ENCODE measurements at regions not wholly inside any gene's neighbourhood (a gene's known extent, or its start where the extent isn't known, plus 50 kb on each side); places are given as distances from the start of the nearest gene placed in this dataset.

DNA sequence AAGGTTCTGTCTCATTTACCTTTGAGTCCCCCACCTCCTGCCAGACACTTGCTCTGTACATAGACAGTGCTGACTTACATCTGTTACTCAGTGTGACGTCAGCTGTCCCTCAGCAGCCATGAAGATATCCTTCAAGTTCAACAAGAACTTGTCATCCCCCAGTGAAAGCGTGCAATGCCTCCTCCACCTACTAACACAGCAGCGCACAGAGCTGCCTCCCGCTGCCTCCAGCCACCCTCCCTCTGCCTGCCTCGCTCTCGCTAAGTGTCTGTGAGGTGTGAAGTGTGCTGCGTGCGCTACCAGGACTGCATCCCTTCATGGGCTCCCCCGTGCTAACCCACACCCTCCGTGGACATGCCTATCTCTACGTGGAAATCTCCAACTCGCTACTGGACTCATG is 621.4 kb downstream of the BRD1 start:
- no peak for TF ChIP-seq EZH2 (IDR thresholded peaks at IDR 0.05; ENCODE audit: insufficient read depth, poor library complexity, severe bottlenecking)
- no peak for TF ChIP-seq EZH2phosphoT487 (IDR thresholded peaks at IDR 0.05; ENCODE audit: insufficient read depth, low read depth)
